PC-3 (cell line): ENCODE measurements at regions not wholly inside any gene's neighbourhood (a gene's known extent, or its start where the extent isn't known, plus 50 kb on each side); places are given as distances from the start of the nearest gene placed in this dataset.

Experiments used
- EZH2 ChIP-seq: fragments of 300-600 bp; sonication (generic); IDR thresholded peaks from one replicate; pipeline ENCODE4 v1.6.1; 2017; ENCODE audit warnings: antibody characterized with exemption, mild to moderate bottlenecking, low read length; ENCODE audit not compliant: unreplicated experiment
- TF ChIP-seq, protein P1 (sequence below): fragments of 300-600 bp; sonication (generic); conservative IDR thresholded peaks from 2 replicates; pipeline ENCODE4 v1.5.1; 2017; ENCODE audit warnings: antibody characterized with exemption, low read depth, mild to moderate bottlenecking, low read length

DNA sequence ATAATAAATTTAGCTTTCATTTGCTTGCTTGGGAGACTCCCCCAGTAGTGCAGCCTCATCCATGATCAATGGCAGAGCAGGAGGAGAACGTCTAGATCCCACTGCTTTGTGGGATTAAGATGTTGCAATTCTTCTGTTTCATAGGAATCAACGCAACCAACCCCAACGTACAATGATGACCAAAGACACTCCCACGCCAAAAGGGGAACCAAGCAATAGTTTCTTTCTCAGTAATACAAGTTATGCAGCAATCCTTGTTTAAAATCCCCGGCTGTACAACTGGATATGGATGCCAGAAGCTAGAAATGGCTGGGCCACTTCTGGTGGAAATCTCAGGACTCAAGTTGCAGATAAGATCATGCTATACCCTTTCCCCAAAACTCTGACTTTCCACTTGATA is 411.2 kb downstream of the VPS13C start:
- no peak for TF ChIP-seq EZH2
- TF ChIP-seq, protein P1, sequence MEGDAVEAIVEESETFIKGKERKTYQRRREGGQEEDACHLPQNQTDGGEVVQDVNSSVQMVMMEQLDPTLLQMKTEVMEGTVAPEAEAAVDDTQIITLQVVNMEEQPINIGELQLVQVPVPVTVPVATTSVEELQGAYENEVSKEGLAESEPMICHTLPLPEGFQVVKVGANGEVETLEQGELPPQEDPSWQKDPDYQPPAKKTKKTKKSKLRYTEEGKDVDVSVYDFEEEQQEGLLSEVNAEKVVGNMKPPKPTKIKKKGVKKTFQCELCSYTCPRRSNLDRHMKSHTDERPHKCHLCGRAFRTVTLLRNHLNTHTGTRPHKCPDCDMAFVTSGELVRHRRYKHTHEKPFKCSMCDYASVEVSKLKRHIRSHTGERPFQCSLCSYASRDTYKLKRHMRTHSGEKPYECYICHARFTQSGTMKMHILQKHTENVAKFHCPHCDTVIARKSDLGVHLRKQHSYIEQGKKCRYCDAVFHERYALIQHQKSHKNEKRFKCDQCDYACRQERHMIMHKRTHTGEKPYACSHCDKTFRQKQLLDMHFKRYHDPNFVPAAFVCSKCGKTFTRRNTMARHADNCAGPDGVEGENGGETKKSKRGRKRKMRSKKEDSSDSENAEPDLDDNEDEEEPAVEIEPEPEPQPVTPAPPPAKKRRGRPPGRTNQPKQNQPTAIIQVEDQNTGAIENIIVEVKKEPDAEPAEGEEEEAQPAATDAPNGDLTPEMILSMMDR = no peak
